ENCODE measurements at regions not wholly inside any gene's neighbourhood (a gene's known extent, or its start where the extent isn't known, plus 50 kb on each side); places are given as distances from the start of the nearest gene placed in this dataset.
A peak's percentile ranks its signal among the peaks of the same experiment; 100 is the strongest.
"Not testable (repeated sequence)": the region's sequence is repeated elsewhere in the genome, so short reads cannot be mapped to it uniquely, and the experiment has no call there.

DNA sequence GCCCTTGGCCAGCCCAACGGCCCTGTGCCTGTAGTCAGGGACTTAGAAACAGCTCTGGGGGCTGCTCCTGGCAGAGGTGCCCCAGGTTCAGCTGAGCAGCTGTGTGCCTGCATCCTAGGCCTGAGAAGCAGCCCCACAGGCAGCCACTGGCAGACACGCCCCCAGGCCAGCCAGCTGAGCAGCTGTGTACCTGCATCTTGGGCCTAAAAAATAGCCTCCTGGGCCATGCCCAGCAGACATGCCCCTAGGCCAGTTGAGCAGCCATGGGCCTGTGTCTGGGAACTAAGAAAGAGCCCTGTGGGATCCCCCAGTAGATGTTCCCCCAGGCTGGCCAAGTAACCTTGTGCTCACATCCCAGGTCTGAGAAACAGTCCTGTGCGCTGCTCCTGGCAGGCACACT, 64.0 kb downstream of the TBR1 start:
- DNase-seq, result no peak

DNA sequence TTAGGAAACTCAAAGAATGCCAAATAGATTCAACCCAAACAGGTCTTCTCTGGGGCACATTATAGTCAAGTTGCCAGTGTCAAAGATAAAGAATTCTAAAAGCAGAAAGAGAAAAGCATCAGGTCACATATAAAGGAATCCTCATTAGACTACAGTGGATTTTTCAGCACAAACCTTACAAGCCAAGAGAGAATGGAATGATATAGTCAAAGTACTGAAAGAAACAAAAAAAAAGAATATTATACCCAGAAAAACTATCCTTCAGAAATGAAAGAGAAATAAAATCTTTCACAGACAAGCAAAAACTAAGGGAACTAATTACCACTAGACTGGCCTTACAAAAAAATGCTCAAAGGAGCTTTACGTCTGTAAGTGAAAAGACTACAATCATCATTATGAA, 65.5 kb downstream of the TBR1 start:
- DNase-seq, result no peak

DNA sequence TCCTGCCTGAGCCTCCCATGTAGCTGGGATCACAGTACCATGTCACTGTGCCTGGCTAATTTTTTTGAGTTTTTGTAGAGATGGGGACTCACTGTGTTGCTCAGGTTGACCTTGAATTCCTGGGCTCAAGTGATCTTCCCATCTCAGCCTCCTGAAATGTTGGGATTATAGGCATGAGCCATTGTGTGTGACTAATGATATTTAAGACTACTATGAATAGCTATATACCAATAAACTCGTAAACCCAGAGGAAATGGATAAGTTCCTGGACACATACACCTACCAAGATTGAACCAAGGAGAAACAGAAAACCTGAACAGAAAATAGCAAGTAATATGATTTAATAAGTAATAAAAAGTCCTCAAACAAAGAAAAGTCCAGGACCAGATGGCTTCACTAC, 68.0 kb downstream of the TBR1 start:
- DNase-seq, result no peak

DNA sequence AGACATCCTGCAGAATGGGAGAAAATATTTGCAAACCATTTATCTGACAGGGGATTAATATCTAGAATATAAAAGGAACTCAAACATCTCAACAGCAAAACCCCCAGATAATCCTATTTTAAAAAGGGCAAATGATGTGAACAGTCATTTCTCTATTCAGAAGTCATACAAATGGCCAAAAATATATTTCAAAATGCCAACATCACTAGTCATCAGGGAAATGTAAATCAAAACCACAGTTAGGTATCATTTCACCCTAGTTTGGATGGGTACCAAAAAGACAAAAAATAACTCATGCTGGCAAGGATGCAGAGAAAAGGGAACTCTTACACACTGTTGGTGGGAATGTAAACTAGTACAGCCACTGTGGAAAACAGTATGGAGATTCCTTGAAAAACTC, 70.0 kb downstream of the TBR1 start:
- DNase-seq, result no peak

DNA sequence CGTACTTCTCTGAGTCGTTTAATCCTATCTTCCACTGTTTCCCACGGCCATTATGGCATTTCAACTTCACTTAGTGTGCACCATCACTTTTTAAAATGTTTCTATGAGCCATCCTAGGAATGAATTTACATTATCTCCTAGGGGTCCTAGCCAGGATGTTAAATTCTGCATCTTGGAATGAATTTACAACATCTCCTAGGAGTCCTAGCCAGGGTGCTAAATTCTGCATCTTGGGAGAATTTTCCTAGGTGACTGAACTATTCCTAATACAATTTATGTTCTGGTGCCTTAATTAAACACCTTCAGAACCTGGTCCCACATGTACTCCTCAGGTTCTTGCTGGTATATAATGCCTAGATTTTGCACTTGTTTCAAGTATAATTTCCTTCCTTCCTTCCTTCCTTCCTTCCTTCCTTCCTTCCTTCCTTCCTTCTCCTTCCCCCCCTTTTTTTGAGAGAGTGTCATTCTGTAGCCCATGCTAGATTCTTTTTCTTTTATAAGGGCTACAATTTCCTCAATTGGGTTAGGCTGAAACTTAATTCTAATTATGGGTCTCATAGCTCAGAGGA, 72.1 kb downstream of the TBR1 start:
- no peak for DNase-seq

DNA sequence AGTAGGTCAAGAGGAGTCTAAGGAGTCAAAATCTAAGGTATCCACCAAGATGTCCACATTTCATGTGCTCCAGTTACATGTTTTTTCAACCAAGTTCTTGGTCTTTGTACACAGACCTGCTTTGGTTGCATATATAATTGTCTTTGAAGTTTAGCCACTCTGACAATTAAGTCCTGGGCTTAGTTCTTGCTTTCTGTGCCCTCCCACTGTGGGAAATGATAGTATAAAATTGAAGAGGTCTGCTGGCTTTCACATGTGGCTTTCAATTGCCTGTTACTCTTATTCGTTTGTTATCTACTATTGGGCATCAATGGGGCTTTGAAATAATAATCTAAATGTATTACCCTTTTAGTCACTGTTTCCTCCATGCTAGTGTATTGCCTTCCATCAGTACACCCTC, 72.8 kb downstream of the TBR1 start:
- DNase-seq, result no peak

DNA sequence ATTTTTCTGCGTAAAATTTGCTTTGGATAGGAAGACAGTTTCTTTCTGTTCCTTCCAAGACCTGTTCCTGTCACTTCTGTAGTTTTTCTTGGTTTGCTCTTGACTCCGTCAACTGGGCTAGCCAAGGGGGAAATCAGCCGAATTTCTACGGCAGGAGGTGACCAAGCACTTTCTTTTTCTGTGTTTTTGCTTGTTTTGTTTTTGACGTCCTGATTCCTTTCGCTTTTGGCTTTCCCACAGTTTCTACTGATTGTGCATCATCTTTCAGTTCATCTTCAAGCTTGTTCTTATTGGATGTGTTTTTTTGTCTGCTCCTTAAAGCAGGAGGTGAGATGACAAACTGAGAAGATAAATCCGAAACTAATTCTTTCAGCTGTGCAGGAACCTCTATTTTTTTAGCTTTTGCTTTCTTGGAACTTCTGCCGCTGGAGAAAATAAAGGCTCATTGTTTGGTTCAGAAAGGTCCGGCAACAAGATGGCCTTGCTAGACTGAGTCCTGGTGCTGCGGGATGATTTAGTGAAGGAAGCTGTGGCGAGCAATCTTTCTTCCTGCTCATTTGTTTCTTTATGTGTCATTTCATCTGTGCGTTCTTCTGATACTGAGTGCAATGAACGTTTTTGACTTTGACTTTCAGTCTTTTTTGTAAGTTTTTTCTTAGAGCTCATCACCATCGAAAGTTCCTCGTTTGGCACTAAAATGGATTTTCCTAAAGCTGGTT, 85.0 kb downstream of the TBR1 start:
- not testable (repeated sequence) for DNase-seq

DNA sequence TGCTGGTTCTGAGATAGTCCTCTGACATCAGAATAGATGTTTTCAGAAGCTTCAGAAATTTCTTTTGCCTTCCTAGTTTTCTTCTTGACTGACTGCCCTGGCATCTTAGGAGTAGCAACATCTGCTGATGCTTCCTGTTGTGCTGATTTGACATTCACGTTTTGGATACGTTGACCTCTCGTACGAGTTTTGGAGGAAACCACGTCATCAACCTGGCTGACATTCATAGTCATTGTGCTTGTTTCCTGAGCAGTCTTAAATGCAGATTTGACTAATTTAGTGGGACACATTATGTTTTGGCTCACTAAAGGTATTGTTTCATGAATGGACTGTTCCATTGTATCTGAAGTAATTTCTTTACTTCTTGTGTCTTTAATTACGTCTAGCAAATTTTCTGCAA, 86.2 kb downstream of the TBR1 start:
- not testable (repeated sequence) for DNase-seq

DNA sequence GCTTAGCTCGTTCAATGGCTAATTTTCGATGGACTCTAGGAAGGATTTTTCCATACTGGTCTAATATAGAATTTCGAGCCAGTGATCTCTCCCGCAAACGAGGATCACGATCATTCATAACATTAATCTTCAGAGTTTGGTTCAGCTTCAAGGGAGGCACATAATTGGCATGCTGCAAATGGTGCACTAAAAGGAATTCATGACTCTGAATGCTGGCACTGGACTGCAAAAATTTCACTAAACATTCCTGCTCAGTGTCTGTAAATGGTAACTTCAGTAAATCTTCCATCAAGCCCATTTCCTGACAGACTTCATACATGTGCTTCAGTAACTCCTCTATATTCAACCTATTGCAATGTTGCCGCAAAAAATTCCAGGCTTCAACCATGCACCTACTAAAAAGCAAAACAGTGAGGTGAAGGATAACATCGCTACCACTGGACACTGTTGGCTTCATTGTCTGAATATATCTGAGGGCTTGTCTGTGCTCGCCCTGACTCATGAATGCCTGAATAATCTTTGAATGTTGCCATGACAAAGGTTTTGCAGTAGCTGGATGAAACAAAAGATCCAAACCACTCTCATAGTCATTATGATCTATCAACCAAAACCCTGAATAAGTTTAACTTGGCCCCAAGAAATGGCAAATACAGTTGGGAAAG, 88.7 kb downstream of the TBR1 start:
- not testable (repeated sequence) for DNase-seq

DNA sequence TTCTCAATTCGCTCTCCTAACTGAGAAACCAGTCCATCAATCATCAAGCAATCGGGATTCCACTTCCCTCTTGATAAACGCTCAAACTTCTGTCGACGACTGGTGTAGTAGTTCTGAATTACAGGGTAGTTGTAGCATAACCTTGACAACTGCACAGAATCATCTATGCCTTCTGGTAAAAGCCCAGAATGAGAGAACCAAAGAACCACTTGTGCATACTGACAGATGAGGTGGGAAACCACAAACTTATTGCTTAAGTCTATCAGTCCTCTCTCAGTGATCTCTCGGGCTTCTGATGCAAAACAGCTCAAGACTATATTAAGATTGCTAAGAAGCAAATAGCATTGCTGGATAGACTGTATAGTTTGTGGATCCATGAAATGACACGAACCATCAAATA, 89.4 kb downstream of the TBR1 start:
- not testable (repeated sequence) for DNase-seq

DNA sequence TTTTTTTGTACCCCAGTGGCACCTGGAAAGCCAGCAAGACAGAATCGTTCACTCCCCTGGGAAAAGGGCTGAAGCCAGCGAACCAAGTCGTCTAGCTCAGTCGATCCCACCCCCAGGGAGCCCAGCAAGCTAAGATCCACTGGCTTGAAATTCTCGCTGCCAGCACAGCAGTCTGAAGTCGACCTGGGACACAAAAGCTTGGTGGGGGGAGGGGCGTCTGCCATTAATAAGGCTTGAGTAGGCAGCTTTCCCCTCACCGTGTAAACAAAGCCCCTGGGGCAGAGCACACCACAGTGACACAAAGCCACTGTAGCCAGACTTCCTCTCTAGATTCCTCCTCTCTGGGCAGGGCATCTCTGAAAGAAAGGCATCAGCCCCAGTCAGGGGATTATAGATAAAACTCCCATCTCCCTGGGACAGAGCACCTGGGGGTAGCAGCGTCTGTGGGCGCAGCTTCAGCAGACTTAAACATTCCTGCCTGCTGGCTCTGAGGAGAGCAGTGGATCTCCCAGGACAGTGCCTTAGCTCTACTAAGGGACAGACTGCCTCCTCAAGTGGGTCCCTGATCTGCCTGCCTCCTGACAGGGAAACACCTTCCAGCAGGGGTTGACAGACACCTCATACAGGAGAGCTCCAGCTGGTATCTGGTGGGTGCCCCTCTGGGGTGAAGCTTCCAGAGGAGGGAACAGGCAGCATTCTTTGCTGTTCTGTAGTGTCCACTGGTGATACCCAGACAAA, 97.4 kb downstream of the TBR1 start:
- DNase-seq, result not testable (repeated sequence)

DNA sequence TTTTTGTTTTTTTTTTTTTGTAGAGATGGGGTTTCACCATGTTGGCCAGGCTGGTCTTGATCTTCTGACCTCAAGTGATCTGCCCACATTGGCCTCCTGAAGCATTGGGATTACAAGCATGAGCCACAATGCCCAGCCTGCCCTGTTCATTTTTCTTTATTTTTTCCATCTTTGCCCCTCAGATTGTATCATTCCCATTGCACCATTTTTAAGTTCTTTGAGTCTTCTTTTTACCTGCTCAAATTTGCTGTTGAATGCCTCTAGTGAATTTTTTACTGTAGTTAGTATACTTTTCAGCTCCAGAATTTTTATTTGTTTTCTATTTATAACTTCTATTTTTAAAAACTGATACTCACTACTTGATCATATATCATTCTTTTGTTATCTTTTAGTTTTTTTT, 101.4 kb upstream of the SLC4A10 start:
- no peak for DNase-seq

DNA sequence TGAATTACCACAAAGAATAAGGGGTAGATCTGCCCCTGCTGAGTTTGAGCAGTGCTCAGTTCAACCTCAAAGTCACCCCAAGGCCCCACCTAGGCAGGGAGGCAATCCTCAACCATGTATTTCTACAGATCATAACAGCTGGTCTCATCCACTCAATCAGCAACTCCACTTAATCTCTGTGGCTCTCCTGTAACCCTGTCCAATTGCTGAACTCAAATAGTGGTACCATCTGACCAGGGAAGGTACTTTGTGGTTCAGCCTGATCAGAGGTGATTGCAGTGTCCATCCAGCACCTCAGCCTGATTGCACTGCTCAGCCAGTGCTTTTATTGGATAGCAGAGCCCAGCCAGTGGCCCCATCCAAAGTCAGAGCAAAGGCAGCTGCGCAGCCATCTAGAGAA, 91.0 kb upstream of the SLC4A10 start:
- no peak for DNase-seq

DNA sequence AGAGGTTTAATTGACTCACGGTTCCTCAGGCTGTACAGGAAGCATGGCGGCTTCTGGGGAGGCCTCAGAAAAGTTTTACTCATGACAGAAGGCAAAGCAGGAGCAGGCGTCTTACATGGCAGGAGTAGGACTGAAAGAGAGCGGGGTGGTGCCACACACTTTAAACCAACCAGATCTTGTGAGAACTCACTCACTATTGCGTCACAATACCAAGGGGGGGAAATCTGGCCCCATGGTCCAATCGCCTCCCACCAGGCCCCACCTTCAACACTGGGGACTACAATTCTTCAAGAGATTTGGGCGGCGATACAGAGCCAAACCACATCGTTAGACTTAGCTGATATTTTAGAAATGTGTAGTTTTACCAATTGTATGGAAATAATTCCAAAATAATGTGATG, 77.6 kb upstream of the SLC4A10 start:
- no peak for DNase-seq

DNA sequence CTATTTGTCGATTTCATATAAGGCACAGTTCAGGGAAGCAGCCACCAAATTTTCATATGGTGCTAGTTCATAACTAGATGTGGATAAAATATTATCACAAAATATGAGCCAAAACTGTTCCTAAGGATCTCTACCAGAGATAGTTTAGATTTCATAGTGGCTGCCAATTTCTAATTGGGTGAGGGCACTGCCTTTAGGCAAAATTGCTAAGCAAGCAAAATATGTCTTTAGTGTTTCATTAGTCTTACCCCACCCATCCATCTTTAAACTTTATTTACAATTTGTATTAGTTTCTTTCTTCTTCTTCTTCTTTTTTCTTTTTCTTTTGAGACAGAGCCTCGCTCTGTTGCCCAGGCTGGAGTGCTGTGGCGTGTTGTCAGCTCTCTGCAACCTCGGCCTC, 77.1 kb upstream of the SLC4A10 start:
- no peak for DNase-seq

DNA sequence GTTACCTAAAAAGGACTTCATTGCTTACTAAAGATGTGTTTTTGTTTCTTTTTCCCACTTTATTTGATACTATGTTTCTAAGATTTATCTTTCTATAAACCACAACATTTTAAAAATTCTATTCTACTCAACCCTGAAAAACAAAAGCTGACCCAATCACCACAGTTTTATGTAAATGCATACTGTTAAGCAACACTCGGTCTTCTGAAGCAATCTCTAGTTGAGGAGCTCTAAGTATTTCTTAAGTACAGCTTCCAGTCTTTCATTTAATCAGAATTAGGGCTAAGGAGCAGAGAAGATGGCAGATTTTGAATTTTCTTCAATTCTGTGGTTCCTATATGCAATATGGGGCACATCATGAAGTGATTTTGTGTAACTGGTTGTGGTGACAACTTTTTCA, 72.2 kb upstream of the SLC4A10 start:
- DNase-seq, result no peak

DNA sequence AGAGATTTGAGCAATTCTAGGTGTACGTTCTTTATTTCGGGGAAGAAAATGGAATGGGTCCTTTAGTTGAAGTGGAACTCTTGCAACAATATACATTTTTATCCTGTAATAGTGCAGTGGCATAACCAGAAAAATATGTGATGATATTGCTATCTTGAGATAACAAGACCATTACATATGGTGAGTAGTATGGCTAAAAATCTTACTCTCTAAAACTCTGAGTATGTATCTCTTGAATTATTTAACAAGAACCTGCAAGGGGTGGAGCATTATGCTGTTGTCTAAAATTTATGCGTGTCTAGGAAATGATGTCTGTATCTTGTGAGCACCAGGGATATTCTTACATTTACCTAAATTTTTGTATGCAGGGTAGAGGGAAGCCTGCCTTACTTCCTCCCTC, 68.4 kb upstream of the SLC4A10 start:
- no peak for DNase-seq

DNA sequence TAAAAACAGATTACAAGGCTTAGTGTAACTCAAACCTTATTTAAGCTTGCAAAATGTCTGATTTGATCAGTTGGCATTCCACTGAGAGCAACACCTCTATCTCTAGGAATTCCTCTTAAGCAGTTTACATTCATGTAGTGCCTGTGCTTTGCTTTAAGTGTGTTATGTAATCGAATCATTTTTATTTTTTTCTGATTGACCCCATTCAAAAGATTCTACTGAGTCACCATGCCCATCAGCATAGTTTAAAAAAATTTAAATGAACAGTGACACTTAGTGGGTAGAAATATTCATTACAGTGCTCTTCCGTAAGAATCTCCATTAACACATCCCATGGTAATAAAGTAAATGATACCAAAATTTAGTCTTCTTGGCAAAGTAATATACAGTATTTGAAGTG, 67.8 kb upstream of the SLC4A10 start:
- no peak for DNase-seq

DNA sequence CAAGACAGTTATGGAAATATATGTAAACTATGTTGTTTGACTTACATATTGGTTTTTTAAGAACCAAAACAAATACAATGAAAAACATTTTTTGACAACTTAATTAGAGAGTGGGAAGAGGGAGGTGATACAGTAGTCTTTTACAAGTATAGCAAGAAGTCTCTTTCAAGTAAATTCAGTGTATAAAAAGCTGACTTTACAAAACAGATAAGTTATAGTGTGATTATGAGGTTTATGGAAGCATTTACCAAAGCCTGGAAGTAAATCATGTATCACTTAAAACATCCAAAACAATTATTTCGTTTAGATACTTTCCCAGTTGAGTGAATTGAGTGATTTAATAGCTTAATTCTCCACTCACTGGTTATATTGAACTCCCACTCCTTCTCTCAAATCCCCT, 66.7 kb upstream of the SLC4A10 start:
- no peak for DNase-seq

DNA sequence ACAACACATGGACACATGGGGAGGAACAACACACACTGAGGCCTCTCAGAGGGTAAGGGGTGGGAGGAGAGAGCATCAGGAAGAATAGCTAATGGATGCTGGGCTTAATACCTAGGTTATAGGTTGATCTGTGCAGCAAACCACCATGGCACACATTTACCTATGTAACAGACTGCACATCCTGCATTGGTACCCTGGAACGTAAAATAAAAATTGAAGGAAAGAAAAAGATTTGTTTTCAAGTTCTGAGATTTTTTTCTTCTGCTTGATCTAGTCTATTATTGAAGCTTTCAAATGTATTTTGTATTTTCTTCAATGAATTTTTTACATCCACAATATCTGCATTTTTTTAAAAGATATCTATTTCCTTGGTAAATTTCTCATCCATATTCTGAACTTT, 59.3 kb upstream of the SLC4A10 start:
- no peak for DNase-seq

DNA sequence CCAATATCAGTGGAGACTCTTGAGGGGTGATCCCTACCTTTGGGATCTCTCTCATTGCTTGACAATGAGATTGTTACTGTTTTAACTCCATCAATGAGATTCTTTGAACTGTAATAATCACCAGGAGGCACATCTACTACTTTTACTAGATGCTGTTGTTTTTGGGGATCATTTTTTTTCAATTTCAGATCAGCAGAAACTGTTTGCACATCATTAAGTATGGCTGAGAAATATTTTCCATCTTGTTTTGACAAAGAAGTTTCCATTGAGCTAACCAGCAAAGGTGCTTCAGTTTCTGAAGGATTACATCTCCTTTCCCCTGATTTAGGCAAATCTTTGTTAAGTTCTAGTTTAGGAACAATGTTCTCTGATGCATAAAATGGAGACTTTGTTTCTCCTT, 54.8 kb upstream of the SLC4A10 start:
- no peak for DNase-seq

DNA sequence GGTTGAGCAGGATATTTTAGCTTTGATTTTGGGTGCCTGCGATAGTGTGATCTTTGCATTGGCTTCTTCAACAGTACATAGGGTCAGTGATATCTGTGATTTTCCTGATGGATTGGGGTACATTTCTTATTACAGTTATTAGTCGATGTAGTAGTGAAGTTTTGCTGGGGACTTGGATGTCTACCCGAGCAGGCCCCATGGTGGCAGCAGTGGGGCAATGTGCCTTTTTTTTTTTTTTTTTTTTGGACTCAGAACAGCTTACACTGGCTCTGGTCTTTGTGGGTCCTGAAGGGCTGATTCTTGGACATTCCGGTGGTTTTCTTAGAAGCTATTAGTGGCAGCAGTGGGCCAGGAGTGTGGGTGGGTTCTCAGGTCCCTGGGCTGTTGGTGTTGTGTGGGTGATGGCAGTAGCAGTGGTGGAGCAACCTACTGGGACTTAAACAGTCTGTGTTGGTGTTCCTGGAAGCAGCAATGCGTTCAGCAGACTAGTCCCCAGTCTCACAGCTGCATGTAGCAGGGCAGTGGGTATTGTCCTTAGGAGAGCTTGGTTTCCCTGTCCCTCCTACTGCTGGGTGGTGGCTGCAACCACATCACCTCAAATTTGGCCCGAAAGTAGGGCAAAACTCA, 53.7 kb upstream of the SLC4A10 start:
- DNase-seq, result peak; percentile 34

DNA sequence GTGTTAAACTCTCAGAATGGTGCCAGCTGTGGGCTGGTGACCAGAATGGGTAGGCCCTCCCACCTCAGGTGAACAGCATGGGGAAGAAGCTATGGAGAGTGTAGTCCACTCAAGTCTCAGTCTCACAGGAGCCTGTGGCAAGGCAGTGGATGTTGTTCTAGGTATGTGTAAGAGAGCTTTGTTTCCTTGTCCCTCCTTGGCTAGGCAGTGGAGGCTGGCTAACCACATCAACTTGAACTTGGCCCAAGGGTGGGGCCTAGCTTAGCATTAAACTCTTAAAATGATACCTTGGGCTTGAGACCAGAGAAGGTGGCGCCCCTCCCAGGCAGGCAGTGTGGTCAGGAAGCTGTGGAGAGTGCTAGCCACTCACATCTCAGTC, 53.2 kb upstream of the SLC4A10 start:
- DNase-seq, result no peak

All from right hindlimb (tissue), 1 donor.